Occipital lobe (tissue), 1 donor: ENCODE measurements at regions not wholly inside any gene's neighbourhood (a gene's known extent, or its start where the extent isn't known, plus 50 kb on each side); places are given as distances from the start of the nearest gene placed in this dataset.

Experiments used
- DNase-seq: peaks from one replicate; lab custom pipeline; 2025; lab: John Stamatoyannopoulos, UW

GRCh38 chr20:63128367-63128766 is 87.6 kb downstream of the YTHDF1 start:
- no peak for DNase-seq

GRCh38 chr20:63127700-63128364 is 88.1 kb downstream of the YTHDF1 start:
- no peak for DNase-seq

- no peak for DNase-seq
Measured at GRCh38 chr20:63126876-63127699, 88.8 kb downstream of the YTHDF1 start.

- DNase-seq: no peak
Measured at GRCh38 chr20:63125838-63126601, 89.9 kb downstream of the YTHDF1 start.

- DNase-seq: no peak
Measured at GRCh38 chr20:63125581-63125837, 90.4 kb downstream of the YTHDF1 start.

GRCh38 chr20:63124782-63125580 is 91.0 kb downstream of the YTHDF1 start:
- DNase-seq: no peak

- DNase-seq: no peak
Measured at GRCh38 chr20:63124092-63124781, 91.7 kb downstream of the YTHDF1 start.

GRCh38 chr20:63123331-63123741 is 92.6 kb downstream of the YTHDF1 start:
- DNase-seq: no peak

- DNase-seq: no peak
Measured at GRCh38 chr20:63122626-63123025, 93.3 kb downstream of the YTHDF1 start.

GRCh38 chr20:63121749-63122405 is 94.1 kb downstream of the YTHDF1 start:
- DNase-seq: no peak

GRCh38 chr20:63121246-63121645 is 94.7 kb downstream of the YTHDF1 start:
- DNase-seq: no peak

- DNase-seq: no peak
Measured at GRCh38 chr20:63120808-63121090, 95.2 kb downstream of the YTHDF1 start.

GRCh38 chr20:63119963-63120807 is 95.7 kb downstream of the YTHDF1 start:
- DNase-seq: no peak

- no peak for DNase-seq
Measured at GRCh38 chr20:63119121-63119962, 96.6 kb downstream of the YTHDF1 start.

GRCh38 chr20:63118303-63119120 is 97.4 kb downstream of the YTHDF1 start:
- DNase-seq: no peak

- DNase-seq: no peak
Measured at GRCh38 chr20:63117661-63118302, 98.1 kb downstream of the YTHDF1 start.

- DNase-seq: no peak
Measured at GRCh38 chr20:63117151-63117550, 98.8 kb downstream of the YTHDF1 start.
